ENCODE measurements at regions not wholly inside any gene's neighbourhood (a gene's known extent, or its start where the extent isn't known, plus 50 kb on each side); places are given as distances from the start of the nearest gene placed in this dataset.

DNA sequence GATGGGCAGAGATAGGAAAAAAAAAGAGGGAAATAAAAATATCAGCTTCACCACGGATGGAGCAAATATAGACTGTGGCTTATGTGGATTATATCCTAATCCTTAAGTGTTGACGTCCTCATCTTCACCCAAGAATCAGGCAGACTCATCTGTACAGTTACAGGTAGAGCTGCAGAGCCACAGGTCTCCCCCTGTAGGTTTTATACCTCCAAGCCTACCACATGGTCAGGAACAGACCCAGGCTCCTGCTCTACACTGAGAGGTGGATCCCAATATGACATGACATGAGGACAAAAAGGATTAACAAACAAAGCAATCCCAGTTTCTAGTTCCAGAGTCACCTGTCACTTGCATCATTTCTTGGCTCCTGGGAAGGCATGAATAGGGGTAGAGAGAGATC, 400.8 kb downstream of the SEMA3D start:
- H3K4me2 ChIP-seq (ENCODE audit: low read length) = no peak overlapping the region
- ChIA-PET CTCF (ENCODE audit: unreplicated experiment) (no interaction called here), POLR2A (interaction anchor here (0.6 kb wide), 1 partner anchor 18 kb away, joined by 3 read pairs; no protein-coding TSS in a partner anchor)
- no peak overlapping the region for H3K4me3 ChIP-seq (ENCODE audit: low read depth, low read length, poor library complexity, severe bottlenecking)
- no peaks in the 10 kb centered on the region for H3K9me3 ChIP-seq (ENCODE audit: low read length)
- intact Hi-C loops (cut with micrococcal nuclease; ENCODE audit: unreplicated experiment) = no loop called here
- DNase-seq (ENCODE audit: low spot score) = no peak
- no TSS peak for BruUV-seq (replicated peaks)
- no peaks in the 10 kb centered on the region for H3K4me1 ChIP-seq (ENCODE audit: insufficient read depth, low read length, poor library complexity, severe bottlenecking)
- TF ChIP-seq, protein P1, sequence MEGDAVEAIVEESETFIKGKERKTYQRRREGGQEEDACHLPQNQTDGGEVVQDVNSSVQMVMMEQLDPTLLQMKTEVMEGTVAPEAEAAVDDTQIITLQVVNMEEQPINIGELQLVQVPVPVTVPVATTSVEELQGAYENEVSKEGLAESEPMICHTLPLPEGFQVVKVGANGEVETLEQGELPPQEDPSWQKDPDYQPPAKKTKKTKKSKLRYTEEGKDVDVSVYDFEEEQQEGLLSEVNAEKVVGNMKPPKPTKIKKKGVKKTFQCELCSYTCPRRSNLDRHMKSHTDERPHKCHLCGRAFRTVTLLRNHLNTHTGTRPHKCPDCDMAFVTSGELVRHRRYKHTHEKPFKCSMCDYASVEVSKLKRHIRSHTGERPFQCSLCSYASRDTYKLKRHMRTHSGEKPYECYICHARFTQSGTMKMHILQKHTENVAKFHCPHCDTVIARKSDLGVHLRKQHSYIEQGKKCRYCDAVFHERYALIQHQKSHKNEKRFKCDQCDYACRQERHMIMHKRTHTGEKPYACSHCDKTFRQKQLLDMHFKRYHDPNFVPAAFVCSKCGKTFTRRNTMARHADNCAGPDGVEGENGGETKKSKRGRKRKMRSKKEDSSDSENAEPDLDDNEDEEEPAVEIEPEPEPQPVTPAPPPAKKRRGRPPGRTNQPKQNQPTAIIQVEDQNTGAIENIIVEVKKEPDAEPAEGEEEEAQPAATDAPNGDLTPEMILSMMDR (conservative IDR thresholded peaks at IDR 0.05; ENCODE audit: low read length) = no peak
- TF ChIP-seq EZH2phosphoT487 (IDR thresholded peaks at IDR 0.05; ENCODE audit: borderline replicate concordance, low read depth, low read length) = no peak
- H3K36me3 ChIP-seq (ENCODE audit: insufficient read depth, low read length) = no peaks in the 10 kb centered on the region
- H2AFZ ChIP-seq (ENCODE audit: low read length) = no peak overlapping the region
- H4K20me1 ChIP-seq (ENCODE audit: insufficient read depth, low read length) = no peaks in the 10 kb centered on the region
- no peak overlapping the region for H3K27ac ChIP-seq (ENCODE audit: low read depth, low read length, poor library complexity, severe bottlenecking)
- H3K9me2 ChIP-seq (ENCODE audit: insufficient read depth, low read length) = no peaks in the 10 kb centered on the region
- no peaks in the 10 kb centered on the region for H3K79me2 ChIP-seq (ENCODE audit: insufficient read depth, low read depth, low read length)

GRCh38 chr7:84784450-84784849, 402.4 kb downstream of the SEMA3D start:
- Histone ChIP-seq H3K4me1 (ENCODE audit: insufficient read depth, low read length, poor library complexity, severe bottlenecking) (no peaks in the 10 kb centered on the region), H3K4me2 (ENCODE audit: low read length) (no peak overlapping the region), H3K9me2 (ENCODE audit: insufficient read depth, low read length) (no peaks in the 10 kb centered on the region), H3K27ac (ENCODE audit: low read depth, low read length, poor library complexity, severe bottlenecking) (no peak overlapping the region), H3K9me3 (ENCODE audit: low read length) (no peaks in the 10 kb centered on the region), H3K36me3 (ENCODE audit: insufficient read depth, low read length) (no peaks in the 10 kb centered on the region), H4K20me1 (ENCODE audit: insufficient read depth, low read length) (no peaks in the 10 kb centered on the region), H2AFZ (ENCODE audit: low read length) (no peak overlapping the region), H3K4me3 (ENCODE audit: low read depth, low read length, poor library complexity, severe bottlenecking) (no peak overlapping the region), H3K79me2 (ENCODE audit: insufficient read depth, low read depth, low read length) (no peaks in the 10 kb centered on the region)
- DNase-seq (ENCODE audit: low spot score) = no peak
- intact Hi-C loops (cut with micrococcal nuclease; ENCODE audit: unreplicated experiment) = no loop called here
- CTCF ChIA-PET (ENCODE audit: unreplicated experiment) = no interaction called here
- no peak for TF ChIP-seq EZH2phosphoT487 (IDR thresholded peaks at IDR 0.05; ENCODE audit: borderline replicate concordance, low read depth, low read length)
- TF ChIP-seq, protein P1 (conservative IDR thresholded peaks at IDR 0.05; ENCODE audit: low read length) = no peak
- no TSS peak for BruUV-seq (replicated peaks)
- POLR2A ChIA-PET = interaction anchor here (0.6 kb wide), 1 partner anchor 757 kb away, joined by 3 read pairs; no protein-coding TSS in a partner anchor

- Histone ChIP-seq H3K9me2 (ENCODE audit: insufficient read depth, low read length) (no peaks in the 10 kb centered on the region), H2AFZ (ENCODE audit: low read length) (no peak overlapping the region), H3K4me3 (ENCODE audit: low read depth, low read length, poor library complexity, severe bottlenecking) (no peak overlapping the region), H3K4me2 (ENCODE audit: low read length) (no peak overlapping the region), H3K9me3 (ENCODE audit: low read length) (no peaks in the 10 kb centered on the region), H3K79me2 (ENCODE audit: insufficient read depth, low read depth, low read length) (no peaks in the 10 kb centered on the region), H3K27ac (ENCODE audit: low read depth, low read length, poor library complexity, severe bottlenecking) (no peak overlapping the region), H3K4me1 (ENCODE audit: insufficient read depth, low read length, poor library complexity, severe bottlenecking) (no peaks in the 10 kb centered on the region), H3K36me3 (ENCODE audit: insufficient read depth, low read length) (no peaks in the 10 kb centered on the region), H4K20me1 (ENCODE audit: insufficient read depth, low read length) (no peaks in the 10 kb centered on the region)
- intact Hi-C loops (cut with micrococcal nuclease; ENCODE audit: unreplicated experiment) = no loop called here
- CTCF ChIA-PET (ENCODE audit: unreplicated experiment) = no interaction called here
- POLR2A ChIA-PET = interaction anchor here (0.6 kb wide), 1 partner anchor 10 kb away, joined by 3 read pairs; no protein-coding TSS in a partner anchor
- no peak for TF ChIP-seq EZH2phosphoT487 (IDR thresholded peaks at IDR 0.05; ENCODE audit: borderline replicate concordance, low read depth, low read length)
- TF ChIP-seq, protein P1 (conservative IDR thresholded peaks at IDR 0.05; ENCODE audit: low read length) = no peak
- no peak for DNase-seq (ENCODE audit: low spot score)
- BruUV-seq (replicated peaks) = no TSS peak
Measured at GRCh38 chr7:84783141-84783778, 403.6 kb downstream of the SEMA3D start.
